Right lobe of liver (tissue), 6 donors: ENCODE measurements at regions not wholly inside any gene's neighbourhood (a gene's known extent, or its start where the extent isn't known, plus 50 kb on each side); places are given as distances from the start of the nearest gene placed in this dataset.

Experiments
- ATAC-seq, 4 donors: fragments of 200-7000 bp; cut with Tn5 transposase; one replicate each; pipeline ENCODE4 v1.9.1; 2020; ENCODE audit warnings: mild to moderate bottlenecking in 4 of 4, moderate library complexity in 4 of 4
- DNase-seq, 3 donors: peaks; one replicate each; pipeline ENCODE4 v3.0.0-alpha.2; 2020
- H3K27ac ChIP-seq, 3 donors: fragments of 200-600 bp; one replicate each; pipeline ENCODE4 v1.8.0; 2022
- H3K27me3 ChIP-seq, 2 donors: fragments of 200-600 bp; one replicate each; pipeline ENCODE4 v1.8.0; 2022
- H3K36me3 ChIP-seq, 4 donors: fragments of 200-600 bp; sonication (generic) in 1 of 4; one replicate each; pipeline versions ENCODE4 v1.5.1 to v1.8.0; 2017 to 2022; ENCODE audit warnings: control low read depth in 1 of 4
- H3K4me1 ChIP-seq, 4 donors: fragments of 200-600 bp; sonication (generic) in 1 of 4; one replicate each; pipeline versions ENCODE4 v1.5.1 to v1.8.0; 2017 to 2022; ENCODE audit warnings: control low read depth in 1 of 4
- H3K4me3 ChIP-seq, 3 donors: fragments of 200-600 bp; one replicate each; pipeline ENCODE4 v1.8.0; 2022
- H3K9me3 ChIP-seq, 4 donors: fragments of 200-600 bp; sonication (generic) in 1 of 4; one replicate each; pipeline versions ENCODE4 v1.5.1 to v1.8.0; 2017 to 2022; ENCODE audit warnings: control low read depth in 1 of 4
- CTCF ChIP-seq, 4 donors: fragments of 200-600 bp in 3 of 4; fragments of 450-650 bp in 1 of 4; IDR thresholded peaks; one replicate each; pipeline versions ENCODE4 v1.5.1 to v1.8.0; 2016 to 2022; ENCODE audit warnings: antibody characterized with exemption in 4 of 4, mild to moderate bottlenecking in 2 of 4
- POLR2A ChIP-seq: fragments of 450-650 bp; IDR thresholded peaks from one replicate; pipeline ENCODE4 v1.6.1; 2017; ENCODE audit warnings: antibody characterized with exemption, mild to moderate bottlenecking
- WGBS: methylation state at CpG from one replicate; pipeline ENCODE4 v1.1.6; 2018; ENCODE audit warnings: low coverage, low lambda C conversion rate; ENCODE audit not compliant: insufficient coverage; ENCODE audit errors: missing lambda C conversion rate; 5-methylcytosine and 5-hydroxymethylcytosine counted together
- intact Hi-C, 2 donors: fragments of 100-400 bp; cut with DNase I; formaldehyde crosslinking; loops; one replicate each; pipeline versions ENCODE4 v1.11.2 to v1.14.1; 2022
- donor health status: DM: no; HTN: yes; CAD: no.
- donor health status: DM: no; HTN: no; CAD: no.
- donor health status: DM: no; HTN: no; CAD: no.
- donor health status: DM: no; HTN: yes; CAD: no.
- donor health status: DM: no; HTN: yes; CAD: no.

- TF ChIP-seq POLR2A (no peak), CTCF (IDR thresholded peaks at IDR 0.05) (no peak)
- Histone ChIP-seq H3K4me3 (no peak overlapping the region), H3K9me3 (no peaks in the 10 kb centered on the region), H3K27ac (no peak overlapping the region), H3K4me1 (no peaks in the 10 kb centered on the region), H3K36me3 (no peaks in the 10 kb centered on the region), H3K27me3 (no peaks in the 10 kb centered on the region)
- DNase-seq (no peak), ATAC-seq (no peak)
- no CpG with 5 or more reads among the region's 3 CpGs for WGBS
- intact Hi-C loops: no loop called here
Observed at GRCh38 chr6:12580290-12580689, 136.3 kb upstream of the PHACTR1 start.

- TF ChIP-seq CTCF (IDR thresholded peaks at IDR 0.05): no peak
- TF ChIP-seq POLR2A: no peak
- intact Hi-C loops: no loop called here
Observed at GRCh38 chr6:12582421-12583110, 134.0 kb upstream of the PHACTR1 start.

GRCh38 chr6:12584631-12585405 is 131.7 kb upstream of the PHACTR1 start:
- Histone ChIP-seq H3K27me3 (no peaks in the 10 kb centered on the region), H3K9me3 (no peaks in the 10 kb centered on the region), H3K4me3 (no peak overlapping the region), H3K27ac (peak overlapping the region in 1 of 3 donors; percentile 8), H3K36me3 (no peaks in the 10 kb centered on the region), H3K4me1 (no peaks in the 10 kb centered on the region)
- intact Hi-C loops: no loop called here
- peak; percentile 67 to 90 (median 82) for ATAC-seq
- 65% methylated on average over 13 of the region's 14 CpGs for WGBS
- no peak for DNase-seq
- TF ChIP-seq CTCF (IDR thresholded peaks at IDR 0.05) (no peak), POLR2A (no peak)

More at GRCh38 chr6:12582421-12583110, 134.0 kb upstream of the PHACTR1 start:
- Histone ChIP-seq H3K27ac (no peak overlapping the region), H3K36me3 (no peaks in the 10 kb centered on the region), H3K4me1 (no peaks in the 10 kb centered on the region), H3K4me3 (no peak overlapping the region), H3K9me3 (no peaks in the 10 kb centered on the region), H3K27me3 (no peaks in the 10 kb centered on the region)
- 76% methylated on average over 4 of the region's 4 CpGs for WGBS
- DNase-seq (no peak), ATAC-seq (no peak)

- no peak for TF ChIP-seq POLR2A
- TF ChIP-seq CTCF (IDR thresholded peaks at IDR 0.05): no peak
- 70% methylated on average over 12 of the region's 12 CpGs for WGBS
- no peaks in the 10 kb centered on the region for H3K4me1 ChIP-seq
- peak overlapping the region; percentile 1 to 30 (median 8) for H3K27ac ChIP-seq
- no peaks in the 10 kb centered on the region for H3K36me3 ChIP-seq
- no peak overlapping the region for H3K4me3 ChIP-seq
- no peaks in the 10 kb centered on the region for H3K9me3 ChIP-seq
- peak; percentile 52 to 83 (median 80) for ATAC-seq
- intact Hi-C loops: no loop called here
- no peaks in the 10 kb centered on the region for H3K27me3 ChIP-seq
- peak in 1 of 3 donors; percentile 19 for DNase-seq
Observed at GRCh38 chr6:12585497-12585958, 131.0 kb upstream of the PHACTR1 start.
